T-helper 17 cell (primary cell): ENCODE measurements at regions not wholly inside any gene's neighbourhood (a gene's known extent, or its start where the extent isn't known, plus 50 kb on each side); places are given as distances from the start of the nearest gene placed in this dataset.
"Not testable (repeated sequence)": the region's sequence is repeated elsewhere in the genome, so short reads cannot be mapped to it uniquely, and the experiment has no call there.

Experiments
- ATAC-seq: fragments of 150-1000 bp; cut with Tn5 transposase; 2 replicates; pipeline ENCODE4 v1.10.0; 2021; ENCODE audit warnings: mild to moderate bottlenecking, moderate library complexity
- DNase-seq, 3 donors: peaks; one replicate each; pipeline versions ENCODE4 v3.0.0 to v3.0.0-alpha.2; 2020 to 2021
- H3K9me3 ChIP-seq: one replicate; pipeline ENCODE4 v1.7.0; 2013; ENCODE audit warnings: low read length, mild to moderate bottlenecking; ENCODE audit not compliant: control insufficient read depth, poor library complexity, severe bottlenecking
- H3K27ac Mint-ChIP-seq: one replicate; pipeline ENCODE4 v1.8.0; 2022; ENCODE audit warnings: mild to moderate bottlenecking, moderate library complexity, mixed read lengths
- H3K27me3 Mint-ChIP-seq: one replicate; pipeline ENCODE4 v1.8.0; 2022; ENCODE audit warnings: mixed read lengths
- H3K36me3 Mint-ChIP-seq: one replicate; pipeline ENCODE4 v1.8.0; 2022; ENCODE audit warnings: low read depth, mixed read lengths
- H3K4me1 Mint-ChIP-seq: one replicate; pipeline ENCODE4 v1.8.0; 2022; ENCODE audit warnings: mild to moderate bottlenecking, mixed read lengths
- H3K4me3 Mint-ChIP-seq: one replicate; pipeline ENCODE4 v1.8.0; 2022; ENCODE audit warnings: mild to moderate bottlenecking, moderate library complexity, mixed read lengths

DNA sequence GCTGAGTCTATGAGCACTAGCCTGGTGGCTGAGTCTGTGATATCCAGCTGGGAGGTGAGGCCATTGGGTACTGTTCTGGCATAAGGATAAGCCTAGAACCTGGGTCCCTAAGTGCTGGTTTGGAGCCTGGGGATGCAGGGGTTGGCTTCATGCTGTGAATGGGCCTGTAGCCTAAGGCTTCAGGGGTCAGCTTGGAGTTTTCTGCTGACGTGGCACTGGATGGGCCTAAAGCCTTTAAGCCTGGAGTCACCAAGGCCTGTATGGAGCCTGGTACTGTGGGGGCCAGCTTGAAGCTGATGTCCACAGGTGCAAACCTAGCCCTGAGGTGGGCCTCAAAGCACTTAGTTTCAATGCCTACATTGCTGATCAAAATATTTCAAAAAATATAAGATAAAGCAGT is 979.6 kb upstream of the POU3F4 start:
- Mint-ChIP-seq H3K36me3 (no peaks in the 10 kb centered on the region), H3K4me1 (no peaks in the 10 kb centered on the region), H3K27me3 (no peaks in the 10 kb centered on the region), H3K27ac (no peak overlapping the region), H3K4me3 (no peak overlapping the region)
- ATAC-seq (no peak), DNase-seq (no peak)
- H3K9me3 ChIP-seq: no peaks in the 10 kb centered on the region

DNA sequence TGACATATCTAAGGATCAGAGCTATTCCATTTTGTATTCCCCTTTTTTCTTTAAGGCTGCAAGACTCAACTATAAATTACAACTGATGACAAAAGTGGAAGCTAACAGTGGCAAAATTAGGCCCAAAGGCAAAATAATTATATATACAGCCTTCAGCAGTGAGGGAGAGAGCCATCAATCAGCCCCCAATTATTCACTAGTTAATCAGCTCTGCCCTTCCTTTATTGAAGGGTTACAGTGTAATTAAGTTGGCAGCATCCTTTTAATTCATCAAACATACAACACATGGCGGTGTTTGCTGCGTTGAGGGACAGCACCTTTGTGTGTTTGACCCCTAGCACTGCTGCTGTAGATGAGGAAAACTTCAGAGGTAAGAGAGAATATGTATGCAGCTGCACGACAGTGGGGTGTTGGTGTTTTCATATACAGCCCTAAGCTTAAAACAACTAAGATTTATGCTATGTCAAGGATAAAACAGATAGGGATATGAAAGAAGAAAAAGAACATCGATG is 973.9 kb upstream of the POU3F4 start:
- Mint-ChIP-seq H3K4me1 (no peaks in the 10 kb centered on the region), H3K4me3 (no peak overlapping the region), H3K27ac (no peak overlapping the region), H3K36me3 (no peaks in the 10 kb centered on the region), H3K27me3 (no peaks in the 10 kb centered on the region)
- DNase-seq (no peak), ATAC-seq (no peak)
- no peaks in the 10 kb centered on the region for H3K9me3 ChIP-seq

GRCh38 chrX:82537205-82537604 is 970.9 kb upstream of the POU3F4 start:
- not testable (repeated sequence) for ATAC-seq, H3K27ac Mint-ChIP-seq, H3K4me3 Mint-ChIP-seq, DNase-seq, H3K36me3 Mint-ChIP-seq, H3K4me1 Mint-ChIP-seq, H3K27me3 Mint-ChIP-seq, H3K9me3 ChIP-seq

DNA sequence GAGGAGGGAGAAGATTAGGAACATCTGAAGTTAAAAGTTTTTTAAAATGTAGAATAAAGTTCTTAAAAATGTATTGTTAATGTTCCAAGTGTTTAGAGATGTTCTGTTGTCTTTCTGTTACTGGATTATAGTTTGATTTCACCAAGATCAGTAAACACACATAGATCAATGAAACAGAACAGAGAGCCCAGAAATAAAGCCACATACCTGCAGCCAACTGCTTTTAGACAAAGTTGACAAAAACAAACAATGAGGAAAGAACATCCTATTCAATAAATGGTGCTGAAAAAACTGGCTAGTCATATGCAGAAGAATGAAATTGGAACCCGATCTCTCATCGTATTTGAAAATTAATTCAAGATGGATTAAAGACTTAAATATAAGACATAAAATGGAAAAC is 966.3 kb upstream of the POU3F4 start:
- no peaks in the 10 kb centered on the region for H3K9me3 ChIP-seq
- ATAC-seq: no peak
- Mint-ChIP-seq H3K36me3 (no peaks in the 10 kb centered on the region), H3K27me3 (no peaks in the 10 kb centered on the region), H3K27ac (no peak overlapping the region), H3K4me1 (no peaks in the 10 kb centered on the region), H3K4me3 (no peak overlapping the region)
- DNase-seq: no peak

- not testable (repeated sequence) for H3K9me3 ChIP-seq, H3K4me3 Mint-ChIP-seq, ATAC-seq, H3K36me3 Mint-ChIP-seq, H3K27ac Mint-ChIP-seq, H3K27me3 Mint-ChIP-seq, DNase-seq, H3K4me1 Mint-ChIP-seq
Observed at GRCh38 chrX:82552201-82552600, 955.9 kb upstream of the POU3F4 start.

- ATAC-seq: no peak
- no peaks in the 10 kb centered on the region for H3K27me3 Mint-ChIP-seq
Observed at GRCh38 chrX:82556588-82556987, 951.5 kb upstream of the POU3F4 start.

DNA sequence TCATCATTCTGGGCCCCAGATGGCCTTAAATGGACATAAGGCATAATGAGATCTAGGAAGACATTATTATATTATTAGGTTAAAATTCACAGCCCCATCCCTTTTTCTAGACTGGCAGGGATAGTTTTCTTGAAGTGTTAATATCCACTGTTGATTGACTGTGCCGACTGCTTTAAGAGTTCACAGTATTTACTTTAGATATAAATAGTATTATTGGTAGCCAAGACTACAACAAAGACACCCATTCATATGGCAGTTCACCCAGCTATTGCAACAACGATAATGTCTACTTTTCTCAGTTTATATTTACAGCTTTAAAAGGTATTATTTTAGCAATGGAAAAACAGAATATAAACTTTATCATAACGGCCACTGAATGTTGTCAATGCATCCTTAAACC is 922.2 kb upstream of the POU3F4 start:
- DNase-seq (no peak), ATAC-seq (no peak)
- no peaks in the 10 kb centered on the region for H3K36me3 Mint-ChIP-seq
- no peak overlapping the region for H3K27ac Mint-ChIP-seq
- H3K4me3 Mint-ChIP-seq: no peak overlapping the region
- H3K27me3 Mint-ChIP-seq: no peaks in the 10 kb centered on the region
- no peaks in the 10 kb centered on the region for H3K9me3 ChIP-seq
- no peaks in the 10 kb centered on the region for H3K4me1 Mint-ChIP-seq

More at GRCh38 chrX:82556588-82556987, 951.5 kb upstream of the POU3F4 start:
- H3K27ac Mint-ChIP-seq: no peak overlapping the region
- H3K4me3 Mint-ChIP-seq: no peak overlapping the region
- no peaks in the 10 kb centered on the region for H3K9me3 ChIP-seq
- DNase-seq: no peak
- no peaks in the 10 kb centered on the region for H3K4me1 Mint-ChIP-seq
- no peaks in the 10 kb centered on the region for H3K36me3 Mint-ChIP-seq

- no peak for ATAC-seq
- H3K27ac Mint-ChIP-seq: no peak overlapping the region
Observed at GRCh38 chrX:82589410-82589809, 918.7 kb upstream of the POU3F4 start.

DNA sequence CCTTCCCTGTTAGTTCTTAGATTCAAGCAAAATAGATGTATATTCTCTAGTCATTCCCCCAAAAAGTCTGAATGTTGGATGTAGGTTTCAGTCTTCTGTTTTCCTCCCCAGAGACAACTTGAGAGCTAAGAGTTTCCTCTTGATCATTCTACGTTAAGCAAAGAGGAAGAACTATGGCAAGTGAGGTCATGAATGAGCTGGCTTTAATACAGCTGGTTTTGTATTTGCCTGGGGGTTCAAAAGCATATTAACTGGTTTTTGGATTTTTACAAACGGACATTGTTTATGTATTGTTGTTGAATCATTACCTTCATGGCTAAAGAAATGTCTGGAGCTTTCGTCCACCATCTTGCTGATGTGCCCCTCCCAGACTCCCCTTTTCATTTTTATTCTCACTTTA is 916.7 kb upstream of the POU3F4 start:
- no peak for ATAC-seq

More at GRCh38 chrX:82589410-82589809, 918.7 kb upstream of the POU3F4 start:
- no peaks in the 10 kb centered on the region for H3K36me3 Mint-ChIP-seq
- no peaks in the 10 kb centered on the region for H3K27me3 Mint-ChIP-seq
- no peaks in the 10 kb centered on the region for H3K9me3 ChIP-seq
- H3K4me1 Mint-ChIP-seq: no peaks in the 10 kb centered on the region
- no peak for DNase-seq
- no peak overlapping the region for H3K4me3 Mint-ChIP-seq

DNA sequence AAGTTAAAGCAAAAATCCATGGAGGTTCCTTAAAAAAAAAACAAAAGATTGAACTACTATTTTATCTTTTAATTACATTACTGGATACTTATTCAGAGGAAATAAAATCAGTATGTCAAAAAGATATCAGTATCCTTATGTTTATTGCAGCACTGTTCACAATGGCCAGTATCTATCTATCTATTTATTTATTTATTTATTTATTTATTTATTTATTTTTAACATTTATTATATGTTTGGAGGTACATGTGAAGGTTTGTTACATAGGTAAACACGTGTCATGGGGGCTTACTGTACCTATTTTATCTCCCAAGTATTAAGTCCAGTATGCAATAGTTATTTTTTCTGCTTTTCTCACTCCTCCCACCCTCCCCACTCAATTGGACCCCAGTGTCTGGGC is 881.1 kb upstream of the POU3F4 start:
- ATAC-seq: no peak
- H3K27ac Mint-ChIP-seq: no peak overlapping the region
- no peaks in the 10 kb centered on the region for H3K27me3 Mint-ChIP-seq
- H3K4me3 Mint-ChIP-seq: no peak overlapping the region
- no peaks in the 10 kb centered on the region for H3K4me1 Mint-ChIP-seq
- H3K9me3 ChIP-seq: no peaks in the 10 kb centered on the region
- H3K36me3 Mint-ChIP-seq: no peaks in the 10 kb centered on the region
- DNase-seq: no peak

More for the DNA sequence above, 916.7 kb upstream of the POU3F4 start:
- no peaks in the 10 kb centered on the region for H3K27me3 Mint-ChIP-seq
- H3K36me3 Mint-ChIP-seq: no peaks in the 10 kb centered on the region
- H3K4me3 Mint-ChIP-seq: no peak overlapping the region
- no peak overlapping the region for H3K27ac Mint-ChIP-seq
- no peaks in the 10 kb centered on the region for H3K4me1 Mint-ChIP-seq
- no peak for DNase-seq
- H3K9me3 ChIP-seq: no peaks in the 10 kb centered on the region

- DNase-seq: no peak
- no peak for ATAC-seq
- Mint-ChIP-seq H3K4me1 (no peaks in the 10 kb centered on the region), H3K27me3 (no peaks in the 10 kb centered on the region), H3K36me3 (no peaks in the 10 kb centered on the region), H3K4me3 (no peak overlapping the region), H3K27ac (no peak overlapping the region)
- H3K9me3 ChIP-seq: no peaks in the 10 kb centered on the region
Observed at GRCh38 chrX:82627568-82627967, 880.5 kb upstream of the POU3F4 start.

GRCh38 chrX:82648062-82648461 is 860.0 kb upstream of the POU3F4 start:
- H3K4me3 Mint-ChIP-seq: no peak overlapping the region
- no peaks in the 10 kb centered on the region for H3K27me3 Mint-ChIP-seq
- no peaks in the 10 kb centered on the region for H3K36me3 Mint-ChIP-seq
- no peaks in the 10 kb centered on the region for H3K4me1 Mint-ChIP-seq
- DNase-seq (no peak), ATAC-seq (no peak)
- no peaks in the 10 kb centered on the region for H3K9me3 ChIP-seq
- no peak overlapping the region for H3K27ac Mint-ChIP-seq

DNA sequence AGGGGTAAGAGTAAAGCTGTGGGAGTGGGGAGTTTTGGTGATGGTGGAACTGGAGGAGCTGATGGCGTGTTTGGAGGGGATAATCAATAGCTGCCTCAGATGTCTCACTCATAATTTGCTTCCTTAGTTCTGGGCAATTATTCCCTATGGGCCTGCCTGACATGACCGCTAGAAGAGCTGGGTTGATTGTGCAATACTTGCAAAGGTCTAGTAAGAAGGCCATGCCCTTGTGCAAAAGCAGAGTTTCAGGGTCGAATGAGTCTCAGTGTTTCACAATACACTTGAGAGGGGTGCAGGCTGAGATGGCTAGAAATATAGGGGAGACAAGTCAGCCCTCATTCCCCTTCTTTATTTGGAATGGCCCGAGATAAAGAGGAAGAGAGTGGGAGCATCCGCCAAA is 858.4 kb upstream of the POU3F4 start:
- H3K4me3 Mint-ChIP-seq: no peak overlapping the region
- no peak overlapping the region for H3K27ac Mint-ChIP-seq
- H3K4me1 Mint-ChIP-seq: no peaks in the 10 kb centered on the region
- H3K27me3 Mint-ChIP-seq: no peaks in the 10 kb centered on the region
- no peaks in the 10 kb centered on the region for H3K9me3 ChIP-seq
- no peak for ATAC-seq
- DNase-seq: no peak
- H3K36me3 Mint-ChIP-seq: no peaks in the 10 kb centered on the region

DNA sequence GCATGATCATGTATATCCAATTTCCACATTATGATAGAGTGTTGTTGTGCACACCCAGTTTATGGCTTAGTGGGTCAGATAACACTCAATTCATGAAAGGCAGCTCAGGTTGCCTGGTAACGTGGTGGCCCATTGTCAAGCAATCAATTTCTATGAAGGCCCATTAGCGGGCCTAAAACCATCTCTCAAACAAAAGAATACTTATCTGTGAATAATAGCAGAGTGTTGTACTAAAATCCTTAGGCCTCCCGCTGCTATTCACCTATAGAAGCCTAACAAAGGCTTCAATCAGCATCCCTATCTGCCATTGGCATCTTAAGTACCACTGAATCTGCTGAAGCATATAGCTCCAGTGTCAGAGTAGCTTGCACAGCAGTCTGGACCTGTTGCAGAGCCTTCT is 849.6 kb upstream of the POU3F4 start:
- no peaks in the 10 kb centered on the region for H3K9me3 ChIP-seq
- Mint-ChIP-seq H3K27ac (no peak overlapping the region), H3K4me1 (no peaks in the 10 kb centered on the region), H3K36me3 (no peaks in the 10 kb centered on the region), H3K27me3 (no peaks in the 10 kb centered on the region), H3K4me3 (no peak overlapping the region)
- no peak for ATAC-seq
- no peak for DNase-seq
